H1 (cell line): ENCODE measurements at regions not wholly inside any gene's neighbourhood (a gene's known extent, or its start where the extent isn't known, plus 50 kb on each side); places are given as distances from the start of the nearest gene placed in this dataset.

ENCODE experiments used
- CTCF ChIA-PET: fragments of 300-600 bp; sonication (Branson Sonifier 250); formaldehyde crosslinking; loops from one replicate; lab custom pipeline; 2021; ENCODE audit not compliant: partially characterized antibody; lab: Charles Lee
- POLR2A ChIA-PET: fragments of 300-600 bp; sonication (Branson Sonifier 250); formaldehyde crosslinking; loops from one replicate; lab custom pipeline; 2021; ENCODE audit warnings: inconsistent platforms; ENCODE audit not compliant: partially characterized antibody; lab: Charles Lee
- DNase-seq, 2 experiments: peaks; one replicate each; pipeline versions ENCODE4 v3.0.0 to v3.0.0-alpha.2; 2010 to 2022; ENCODE audit warnings: low spot score in 2 of 2, low read depth in 1 of 2, mixed read lengths in 1 of 2
- FAIRE-seq: peaks from 2 replicates; lab custom pipeline; 2011; peaks lifted over from hg19 to GRCh38; lab: Jason Lieb, UNC
- H2AFZ ChIP-seq: 2 replicates; pipeline ENCODE4 v1.8.1; 2012; ENCODE audit warnings: low read length, inconsistent platforms
- H2AK5ac ChIP-seq: 2 replicates; pipeline ENCODE4 v1.6.1; 2013; ENCODE audit warnings: low read depth, low read length
- H2BK120ac ChIP-seq: replicated peaks from 2 replicates; pipeline ENCODE3; 2013; ENCODE audit warnings: low read depth, low read length, inconsistent platforms
- H2BK12ac ChIP-seq: 2 replicates; pipeline ENCODE4 v1.6.1; 2013; ENCODE audit warnings: low read depth, low read length
- H2BK15ac ChIP-seq: 2 replicates; pipeline ENCODE4 v1.6.1; 2013; ENCODE audit warnings: low read length
- H2BK20ac ChIP-seq: 2 replicates; pipeline ENCODE4 v1.6.1; 2013; ENCODE audit warnings: low read length
- H2BK5ac ChIP-seq: 2 replicates; pipeline ENCODE4 v1.6.1; 2013; ENCODE audit warnings: low read depth, low read length
- H3K14ac ChIP-seq: 2 replicates; pipeline ENCODE4 v1.6.1; 2013; ENCODE audit warnings: inconsistent platforms; ENCODE audit not compliant: insufficient read length
- H3K18ac ChIP-seq: 2 replicates; pipeline ENCODE4 v1.6.1; 2013; ENCODE audit warnings: low read length; ENCODE audit errors: extremely low read depth
- H3K23ac ChIP-seq: 2 replicates; pipeline ENCODE4 v1.6.1; 2013; ENCODE audit warnings: inconsistent platforms; ENCODE audit not compliant: insufficient read length
- H3K23me2 ChIP-seq: 2 replicates; pipeline ENCODE4 v1.6.1; 2013; ENCODE audit warnings: low read depth, low read length
- H3K27ac ChIP-seq: 2 replicates; pipeline ENCODE4 v1.6.1; 2011; ENCODE audit warnings: low read depth, low read length, inconsistent platforms
- H3K27me3 ChIP-seq, 4 experiments: replicated peaks in 1 of 4; 1 replicate in 1 of 4; 2 replicates in 3 of 4; pipeline versions ENCODE4 v1.6.1 to v1.8.1; 2011 to 2013; ENCODE audit warnings: low read length in 3 of 4, mild to moderate bottlenecking in 3 of 4, inconsistent platforms in 2 of 4, mixed read lengths in 2 of 4, moderate library complexity in 1 of 4; ENCODE audit not compliant: control insufficient read depth in 3 of 4, insufficient read depth in 3 of 4; ENCODE audit errors: extremely low read depth in 1 of 4
- H3K36me3 ChIP-seq, 4 experiments: 2 replicates each; pipeline versions ENCODE4 v1.6.1 to v1.8.1; 2011 to 2013; ENCODE audit warnings: mild to moderate bottlenecking in 4 of 4, low read length in 3 of 4, moderate library complexity in 2 of 4, control low read depth in 1 of 4, inconsistent platforms in 1 of 4; ENCODE audit not compliant: insufficient read depth in 4 of 4, control insufficient read depth in 2 of 4
- H3K4ac ChIP-seq: replicated peaks from 2 replicates; pipeline ENCODE3; 2013; ENCODE audit warnings: low read length, low read depth, mixed read lengths, inconsistent platforms; ENCODE audit not compliant: insufficient read length
- H3K4me1 ChIP-seq, 4 experiments: replicated peaks in 1 of 4; 1 replicate in 1 of 4; 2 replicates in 3 of 4; pipeline versions ENCODE4 v1.6.1 to v1.8.1; 2011 to 2013; ENCODE audit warnings: low read length in 3 of 4, inconsistent platforms in 2 of 4, mixed read lengths in 1 of 4; ENCODE audit not compliant: insufficient read depth in 4 of 4, control insufficient read depth in 3 of 4
- H3K4me2 ChIP-seq, 2 experiments: 2 replicates each; pipeline versions ENCODE4 v1.6.1 to v1.8.1; 2011 to 2013; ENCODE audit warnings: low read depth in 2 of 2, low read length in 2 of 2, control low read depth in 1 of 2, inconsistent platforms in 1 of 2, mild to moderate bottlenecking in 1 of 2; ENCODE audit not compliant: insufficient read depth in 1 of 2
- H3K4me3 ChIP-seq, 4 experiments: fragments of 200-600, 300-600 bp in 1 of 4; sonication (generic), shearing (Covaris generic), sonication (Bioruptor Twin) in 1 of 4; 2 replicates each; pipeline versions ENCODE4 v1.5.1 to v1.8.1; 2011 to 2016; ENCODE audit warnings: low read length in 4 of 4, low read depth in 3 of 4, control low read depth in 2 of 4, inconsistent platforms in 2 of 4, mild to moderate bottlenecking in 2 of 4, mixed read lengths in 1 of 4, moderate library complexity in 1 of 4; ENCODE audit not compliant: insufficient read depth in 2 of 4; ENCODE audit errors: extremely low read depth in 1 of 4
- H3K56ac ChIP-seq: replicated peaks from 2 replicates; pipeline ENCODE3; 2013; ENCODE audit warnings: low read depth, mild to moderate bottlenecking, mixed read lengths, low read length, inconsistent platforms; ENCODE audit not compliant: insufficient read length
- H3K79me1 ChIP-seq: 2 replicates; pipeline ENCODE4 v1.6.1; 2013; ENCODE audit warnings: low read depth, low read length, control low read depth
- H3K79me2 ChIP-seq, 2 experiments: 2 replicates each; pipeline versions ENCODE4 v1.6.1 to v1.8.1; 2012 to 2013; ENCODE audit warnings: low read length in 2 of 2, mild to moderate bottlenecking in 2 of 2, inconsistent platforms in 1 of 2; ENCODE audit not compliant: insufficient read depth in 2 of 2, control insufficient read depth in 1 of 2
- H3K9ac ChIP-seq, 4 experiments: replicated peaks in 1 of 4; 1 replicate in 1 of 4; 2 replicates in 3 of 4; pipeline versions ENCODE4 v1.6.1 to v1.8.1; 2011 to 2013; ENCODE audit warnings: low read depth in 3 of 4, low read length in 3 of 4, control low read depth in 2 of 4, mild to moderate bottlenecking in 2 of 4, moderate library complexity in 2 of 4, inconsistent platforms in 1 of 4; ENCODE audit errors: extremely low read depth in 1 of 4
- H3K9me3 ChIP-seq, 2 experiments: 2 replicates each; pipeline versions ENCODE4 v1.6.1 to v1.8.1; 2012 to 2013; ENCODE audit warnings: mild to moderate bottlenecking in 2 of 2, moderate library complexity in 2 of 2, control low read depth in 1 of 2, inconsistent platforms in 1 of 2, low read depth in 1 of 2, low read length in 1 of 2, mixed read lengths in 1 of 2; ENCODE audit not compliant: insufficient read depth in 2 of 2
- H4K20me1 ChIP-seq, 2 experiments: replicated peaks in 1 of 2; 2 replicates each; pipeline versions ENCODE3 to v1.8.1; 2011 to 2013; ENCODE audit warnings: inconsistent platforms in 2 of 2, low read length in 2 of 2, mild to moderate bottlenecking in 1 of 2; ENCODE audit not compliant: insufficient read depth in 2 of 2, control insufficient read depth in 1 of 2
- H4K5ac ChIP-seq: 2 replicates; pipeline ENCODE4 v1.6.1; 2013; ENCODE audit warnings: low read length, low read depth, mixed read lengths, inconsistent platforms; ENCODE audit not compliant: insufficient read length
- H4K8ac ChIP-seq: 2 replicates; pipeline ENCODE4 v1.8.0; 2013; ENCODE audit warnings: mild to moderate bottlenecking, moderate library complexity, low read length, inconsistent platforms; ENCODE audit not compliant: insufficient read depth; ENCODE audit errors: extremely low read depth
- H4K91ac ChIP-seq: replicated peaks from 2 replicates; pipeline ENCODE3; 2013; ENCODE audit warnings: low read length, mixed read lengths, inconsistent platforms; ENCODE audit not compliant: insufficient read length
- ASH2L ChIP-seq: fragments of 200-600, 300-600 bp; sonication (generic); IDR thresholded peaks from one replicate; pipeline ENCODE4 v1.7.1; 2017; ENCODE audit warnings: low read length
- CBX8 ChIP-seq: fragments of 300-800, 300-1000 bp; sonication (generic); IDR thresholded peaks from 2 replicates; pipeline ENCODE4 v1.7.1; 2016; ENCODE audit warnings: low read depth, low read length, borderline replicate concordance
- CEBPB ChIP-seq: IDR thresholded peaks from 2 replicates; pipeline ENCODE4 v1.6.1; 2012; ENCODE audit warnings: low read depth, low read length
- E2F6 ChIP-seq: IDR thresholded peaks from 2 replicates; pipeline ENCODE4 v1.6.1; 2012; ENCODE audit warnings: inconsistent platforms
- JUND ChIP-seq: IDR thresholded peaks from 2 replicates; pipeline ENCODE4 v1.6.1; 2011; ENCODE audit warnings: mild to moderate bottlenecking, improper control_type of control experiment, low read length
- POLR2A ChIP-seq, 2 experiments: IDR thresholded peaks; 1 replicate in 1 of 2; 2 replicates in 1 of 2; pipeline ENCODE4 v1.6.1; 2011; ENCODE audit warnings: low read depth in 2 of 2, low read length in 2 of 2, mild to moderate bottlenecking in 2 of 2; ENCODE audit errors: control extremely low read depth in 1 of 2
- TEAD4 ChIP-seq: IDR thresholded peaks from 2 replicates; pipeline ENCODE4 v1.6.1; 2012; ENCODE audit warnings: low read depth, low read length, inconsistent platforms, mixed read lengths
- WGBS, 2 experiments: shearing (Covaris generic) in 1 of 2; methylation state at CpG; one replicate each; pipeline versions ENCODE4 v1.1.6 to v1.1.7; 2013 to 2015; ENCODE audit warnings: low lambda C conversion rate in 2 of 2, mixed read lengths in 2 of 2, inconsistent platforms in 1 of 2, low coverage in 1 of 2, missing lambda C conversion rate in 1 of 2; ENCODE audit not compliant: insufficient replicate concordance in 2 of 2, insufficient coverage in 1 of 2, insufficient read length in 1 of 2; ENCODE audit errors: extremely low coverage in 1 of 2, missing lambda C conversion rate in 1 of 2; 5-methylcytosine and 5-hydroxymethylcytosine counted together
- TF ChIP-seq, protein P1 (sequence below): IDR thresholded peaks from 2 replicates; pipeline ENCODE4 v1.6.1; 2012; ENCODE audit warnings: low read length, inconsistent platforms
- TF ChIP-seq, protein P2 (sequence below): IDR thresholded peaks from 2 replicates; pipeline ENCODE4 v1.6.1; 2011; ENCODE audit warnings: low read length, improper control_type of control experiment

DNA sequence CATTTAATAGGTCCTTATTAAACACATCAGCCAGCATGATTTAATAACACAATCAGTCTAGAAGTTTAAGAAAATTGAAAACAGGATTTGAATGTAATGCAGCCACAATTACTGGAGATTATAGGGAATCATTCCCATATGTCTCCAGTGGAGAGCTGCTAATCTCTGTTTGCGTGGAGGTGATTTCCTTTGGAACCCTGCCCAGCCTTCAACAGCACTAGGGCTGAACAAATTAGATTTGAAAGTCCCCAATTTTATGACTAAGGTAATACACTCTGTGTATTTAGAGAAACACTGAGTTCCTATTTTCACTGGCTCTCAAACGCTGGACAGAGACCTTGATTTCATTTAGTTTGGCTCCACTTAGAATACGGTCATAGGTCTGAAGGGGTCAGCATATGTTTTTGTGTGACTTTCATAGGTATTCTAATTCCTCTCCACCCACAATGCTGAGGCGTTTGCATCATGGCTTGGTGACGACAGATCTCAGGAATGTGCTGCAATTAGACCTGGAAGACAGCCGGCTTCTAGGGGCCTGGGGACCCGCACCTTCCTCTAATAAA is 508.3 kb downstream of the EBF1 start:
- Histone ChIP-seq H3K27me3 (no peaks in the 10 kb centered on the region), H3K79me1 (no peaks in the 10 kb centered on the region), H3K56ac (no peak overlapping the region), H2BK15ac (no peak overlapping the region), H2AK5ac (no peak overlapping the region), H3K4me2 (peak overlapping the region; percentile 9 to 39; a peak in 2 of 4 replicates), H3K4me1 (peaks cover 4 to 10% (median 9%) of the 10 kb centered on the region in 4 experiments; a peak in 5 of 7 replicates), H2BK12ac (0 out of 2 replicates have a peak overlapping the region, but pooled peaks have one; percentile 69), H2BK5ac (no peak overlapping the region), H4K5ac (peak overlapping the region; percentile 48), H3K79me2 (no peaks in the 10 kb centered on the region), H2BK120ac (no peak overlapping the region), H3K36me3 (no peaks in the 10 kb centered on the region), H4K8ac (no peak overlapping the region), H2BK20ac (no peak overlapping the region), H3K9ac (no peak overlapping the region), H3K23me2 (no peaks in the 10 kb centered on the region), H2AFZ (0 out of 2 replicates have a peak overlapping the region, but pooled peaks have one; percentile 75), H4K91ac (no peak overlapping the region), H3K4me3 (no peak overlapping the region; a peak in 1 of 8 replicates), H3K14ac (no peak overlapping the region), H3K4ac (no peak overlapping the region), H4K20me1 (no peaks in the 10 kb centered on the region), H3K23ac (no peak overlapping the region), H3K27ac (no peak overlapping the region), H3K18ac (peak overlapping the region; percentile 81; the same call in 1 of the 2 replicates), H3K9me3 (no peaks in the 10 kb centered on the region)
- peak in 1 of 2 experiments; percentile 50 for DNase-seq
- ChIA-PET CTCF (no interaction called here), POLR2A (no interaction called here)
- no peak for FAIRE-seq
- 49% methylated on average over 7 of the region's 7 CpGs; no CpG with 5 or more reads in 1 of the 2 experiments for WGBS, 2 experiments
- TF ChIP-seq CBX8 = no peak
- TF ChIP-seq POLR2A (IDR thresholded peaks at IDR 0.05; ENCODE audit: control extremely low read depth in 1 of 2, low read depth in 2 of 2, low read length in 2 of 2) = no peak
- no peak for TF ChIP-seq ASH2L
- peak; percentile 81; the same call in 1 of the 2 replicates for TF ChIP-seq CEBPB
- TF ChIP-seq, protein P1, sequence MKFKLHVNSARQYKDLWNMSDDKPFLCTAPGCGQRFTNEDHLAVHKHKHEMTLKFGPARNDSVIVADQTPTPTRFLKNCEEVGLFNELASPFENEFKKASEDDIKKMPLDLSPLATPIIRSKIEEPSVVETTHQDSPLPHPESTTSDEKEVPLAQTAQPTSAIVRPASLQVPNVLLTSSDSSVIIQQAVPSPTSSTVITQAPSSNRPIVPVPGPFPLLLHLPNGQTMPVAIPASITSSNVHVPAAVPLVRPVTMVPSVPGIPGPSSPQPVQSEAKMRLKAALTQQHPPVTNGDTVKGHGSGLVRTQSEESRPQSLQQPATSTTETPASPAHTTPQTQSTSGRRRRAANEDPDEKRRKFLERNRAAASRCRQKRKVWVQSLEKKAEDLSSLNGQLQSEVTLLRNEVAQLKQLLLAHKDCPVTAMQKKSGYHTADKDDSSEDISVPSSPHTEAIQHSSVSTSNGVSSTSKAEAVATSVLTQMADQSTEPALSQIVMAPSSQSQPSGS = 0 out of 2 replicates have a peak, but pooled peaks have one; percentile 70
- peak; percentile 89 for TF ChIP-seq JUND
- TF ChIP-seq E2F6 = no peak
- 0 out of 2 replicates have a peak, but pooled peaks have one; percentile 32 for TF ChIP-seq TEAD4
- TF ChIP-seq, protein P2, sequence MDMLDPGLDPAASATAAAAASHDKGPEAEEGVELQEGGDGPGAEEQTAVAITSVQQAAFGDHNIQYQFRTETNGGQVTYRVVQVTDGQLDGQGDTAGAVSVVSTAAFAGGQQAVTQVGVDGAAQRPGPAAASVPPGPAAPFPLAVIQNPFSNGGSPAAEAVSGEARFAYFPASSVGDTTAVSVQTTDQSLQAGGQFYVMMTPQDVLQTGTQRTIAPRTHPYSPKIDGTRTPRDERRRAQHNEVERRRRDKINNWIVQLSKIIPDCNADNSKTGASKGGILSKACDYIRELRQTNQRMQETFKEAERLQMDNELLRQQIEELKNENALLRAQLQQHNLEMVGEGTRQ = no peak
